H1 (cell line): ENCODE measurements at regions not wholly inside any gene's neighbourhood (a gene's known extent, or its start where the extent isn't known, plus 50 kb on each side); places are given as distances from the start of the nearest gene placed in this dataset.

Experiments
- CTCF ChIA-PET: fragments of 300-600 bp; sonication (Branson Sonifier 250); formaldehyde crosslinking; loops from one replicate; lab custom pipeline; 2021; ENCODE audit not compliant: partially characterized antibody; lab: Charles Lee
- POLR2A ChIA-PET: fragments of 300-600 bp; sonication (Branson Sonifier 250); formaldehyde crosslinking; loops from one replicate; lab custom pipeline; 2021; ENCODE audit warnings: inconsistent platforms; ENCODE audit not compliant: partially characterized antibody; lab: Charles Lee
- DNase-seq, 2 experiments: peaks; one replicate each; pipeline versions ENCODE4 v3.0.0 to v3.0.0-alpha.2; 2010 to 2022; ENCODE audit warnings: low spot score in 2 of 2, low read depth in 1 of 2, mixed read lengths in 1 of 2
- FAIRE-seq: peaks from 2 replicates; lab custom pipeline; 2011; peaks lifted over from hg19 to GRCh38; lab: Jason Lieb, UNC
- H2AFZ ChIP-seq: 2 replicates; pipeline ENCODE4 v1.8.1; 2012; ENCODE audit warnings: low read length, inconsistent platforms
- H2AK5ac ChIP-seq: 2 replicates; pipeline ENCODE4 v1.6.1; 2013; ENCODE audit warnings: low read depth, low read length
- H2BK120ac ChIP-seq: replicated peaks from 2 replicates; pipeline ENCODE3; 2013; ENCODE audit warnings: low read depth, low read length, inconsistent platforms
- H2BK12ac ChIP-seq: 2 replicates; pipeline ENCODE4 v1.6.1; 2013; ENCODE audit warnings: low read depth, low read length
- H2BK15ac ChIP-seq: 2 replicates; pipeline ENCODE4 v1.6.1; 2013; ENCODE audit warnings: low read length
- H2BK20ac ChIP-seq: 2 replicates; pipeline ENCODE4 v1.6.1; 2013; ENCODE audit warnings: low read length
- H2BK5ac ChIP-seq: 2 replicates; pipeline ENCODE4 v1.6.1; 2013; ENCODE audit warnings: low read depth, low read length
- H3K14ac ChIP-seq: 2 replicates; pipeline ENCODE4 v1.6.1; 2013; ENCODE audit warnings: inconsistent platforms; ENCODE audit not compliant: insufficient read length
- H3K18ac ChIP-seq: 2 replicates; pipeline ENCODE4 v1.6.1; 2013; ENCODE audit warnings: low read length; ENCODE audit errors: extremely low read depth
- H3K23ac ChIP-seq: 2 replicates; pipeline ENCODE4 v1.6.1; 2013; ENCODE audit warnings: inconsistent platforms; ENCODE audit not compliant: insufficient read length
- H3K23me2 ChIP-seq: 2 replicates; pipeline ENCODE4 v1.6.1; 2013; ENCODE audit warnings: low read depth, low read length
- H3K27ac ChIP-seq: 2 replicates; pipeline ENCODE4 v1.6.1; 2011; ENCODE audit warnings: low read depth, low read length, inconsistent platforms
- H3K27me3 ChIP-seq, 4 experiments: replicated peaks in 1 of 4; 1 replicate in 1 of 4; 2 replicates in 3 of 4; pipeline versions ENCODE4 v1.6.1 to v1.8.1; 2011 to 2013; ENCODE audit warnings: low read length in 3 of 4, mild to moderate bottlenecking in 3 of 4, inconsistent platforms in 2 of 4, mixed read lengths in 2 of 4, moderate library complexity in 1 of 4; ENCODE audit not compliant: control insufficient read depth in 3 of 4, insufficient read depth in 3 of 4; ENCODE audit errors: extremely low read depth in 1 of 4
- H3K36me3 ChIP-seq, 4 experiments: 2 replicates each; pipeline versions ENCODE4 v1.6.1 to v1.8.1; 2011 to 2013; ENCODE audit warnings: mild to moderate bottlenecking in 4 of 4, low read length in 3 of 4, moderate library complexity in 2 of 4, control low read depth in 1 of 4, inconsistent platforms in 1 of 4; ENCODE audit not compliant: insufficient read depth in 4 of 4, control insufficient read depth in 2 of 4
- H3K4ac ChIP-seq: replicated peaks from 2 replicates; pipeline ENCODE3; 2013; ENCODE audit warnings: low read length, low read depth, mixed read lengths, inconsistent platforms; ENCODE audit not compliant: insufficient read length
- H3K4me1 ChIP-seq, 4 experiments: replicated peaks in 1 of 4; 1 replicate in 1 of 4; 2 replicates in 3 of 4; pipeline versions ENCODE4 v1.6.1 to v1.8.1; 2011 to 2013; ENCODE audit warnings: low read length in 3 of 4, inconsistent platforms in 2 of 4, mixed read lengths in 1 of 4; ENCODE audit not compliant: insufficient read depth in 4 of 4, control insufficient read depth in 3 of 4
- H3K4me2 ChIP-seq, 2 experiments: 2 replicates each; pipeline versions ENCODE4 v1.6.1 to v1.8.1; 2011 to 2013; ENCODE audit warnings: low read depth in 2 of 2, low read length in 2 of 2, control low read depth in 1 of 2, inconsistent platforms in 1 of 2, mild to moderate bottlenecking in 1 of 2; ENCODE audit not compliant: insufficient read depth in 1 of 2
- H3K4me3 ChIP-seq, 4 experiments: fragments of 200-600, 300-600 bp in 1 of 4; sonication (generic), shearing (Covaris generic), sonication (Bioruptor Twin) in 1 of 4; 2 replicates each; pipeline versions ENCODE4 v1.5.1 to v1.8.1; 2011 to 2016; ENCODE audit warnings: low read length in 4 of 4, low read depth in 3 of 4, control low read depth in 2 of 4, inconsistent platforms in 2 of 4, mild to moderate bottlenecking in 2 of 4, mixed read lengths in 1 of 4, moderate library complexity in 1 of 4; ENCODE audit not compliant: insufficient read depth in 2 of 4; ENCODE audit errors: extremely low read depth in 1 of 4
- H3K56ac ChIP-seq: replicated peaks from 2 replicates; pipeline ENCODE3; 2013; ENCODE audit warnings: low read depth, mild to moderate bottlenecking, mixed read lengths, low read length, inconsistent platforms; ENCODE audit not compliant: insufficient read length
- H3K79me1 ChIP-seq: 2 replicates; pipeline ENCODE4 v1.6.1; 2013; ENCODE audit warnings: low read depth, low read length, control low read depth
- H3K79me2 ChIP-seq, 2 experiments: 2 replicates each; pipeline versions ENCODE4 v1.6.1 to v1.8.1; 2012 to 2013; ENCODE audit warnings: low read length in 2 of 2, mild to moderate bottlenecking in 2 of 2, inconsistent platforms in 1 of 2; ENCODE audit not compliant: insufficient read depth in 2 of 2, control insufficient read depth in 1 of 2
- H3K9ac ChIP-seq, 4 experiments: replicated peaks in 1 of 4; 1 replicate in 1 of 4; 2 replicates in 3 of 4; pipeline versions ENCODE4 v1.6.1 to v1.8.1; 2011 to 2013; ENCODE audit warnings: low read depth in 3 of 4, low read length in 3 of 4, control low read depth in 2 of 4, mild to moderate bottlenecking in 2 of 4, moderate library complexity in 2 of 4, inconsistent platforms in 1 of 4; ENCODE audit errors: extremely low read depth in 1 of 4
- H3K9me3 ChIP-seq, 2 experiments: 2 replicates each; pipeline versions ENCODE4 v1.6.1 to v1.8.1; 2012 to 2013; ENCODE audit warnings: mild to moderate bottlenecking in 2 of 2, moderate library complexity in 2 of 2, control low read depth in 1 of 2, inconsistent platforms in 1 of 2, low read depth in 1 of 2, low read length in 1 of 2, mixed read lengths in 1 of 2; ENCODE audit not compliant: insufficient read depth in 2 of 2
- H4K20me1 ChIP-seq, 2 experiments: replicated peaks in 1 of 2; 2 replicates each; pipeline versions ENCODE3 to v1.8.1; 2011 to 2013; ENCODE audit warnings: inconsistent platforms in 2 of 2, low read length in 2 of 2, mild to moderate bottlenecking in 1 of 2; ENCODE audit not compliant: insufficient read depth in 2 of 2, control insufficient read depth in 1 of 2
- H4K5ac ChIP-seq: 2 replicates; pipeline ENCODE4 v1.6.1; 2013; ENCODE audit warnings: low read length, low read depth, mixed read lengths, inconsistent platforms; ENCODE audit not compliant: insufficient read length
- H4K8ac ChIP-seq: 2 replicates; pipeline ENCODE4 v1.8.0; 2013; ENCODE audit warnings: mild to moderate bottlenecking, moderate library complexity, low read length, inconsistent platforms; ENCODE audit not compliant: insufficient read depth; ENCODE audit errors: extremely low read depth
- H4K91ac ChIP-seq: replicated peaks from 2 replicates; pipeline ENCODE3; 2013; ENCODE audit warnings: low read length, mixed read lengths, inconsistent platforms; ENCODE audit not compliant: insufficient read length
- CHD2 ChIP-seq: IDR thresholded peaks from 2 replicates; pipeline ENCODE4 v1.6.1; 2012; ENCODE audit warnings: low read length, improper control_type of control experiment
- CREB1 ChIP-seq: IDR thresholded peaks from 2 replicates; pipeline ENCODE4 v1.6.1; 2012; ENCODE audit warnings: inconsistent platforms
- EP300 ChIP-seq, 2 experiments: IDR thresholded peaks; 1 replicate in 1 of 2; 2 replicates in 1 of 2; pipeline ENCODE4 v1.6.1; 2011 to 2012; ENCODE audit warnings: low read depth in 2 of 2, low read length in 2 of 2, mild to moderate bottlenecking in 2 of 2, borderline replicate concordance in 1 of 2, inconsistent platforms in 1 of 2, moderate library complexity in 1 of 2
- KDM4A ChIP-seq: IDR thresholded peaks from one replicate; pipeline ENCODE4 v1.7.1; 2012; ENCODE audit warnings: low read depth, mild to moderate bottlenecking, moderate library complexity, low read length, inconsistent platforms; ENCODE audit not compliant: severe bottlenecking
- POLR2A ChIP-seq, 2 experiments: IDR thresholded peaks; 1 replicate in 1 of 2; 2 replicates in 1 of 2; pipeline ENCODE4 v1.6.1; 2011; ENCODE audit warnings: low read depth in 2 of 2, low read length in 2 of 2, mild to moderate bottlenecking in 2 of 2; ENCODE audit errors: control extremely low read depth in 1 of 2
- RXRA ChIP-seq: IDR thresholded peaks from 2 replicates; pipeline ENCODE4 v1.6.1; 2011; ENCODE audit warnings: low read depth, mild to moderate bottlenecking, low read length, moderate library complexity; ENCODE audit not compliant: insufficient read depth
- SAP30 ChIP-seq: fragments of 300-600 bp; sonication (generic); IDR thresholded peaks from 2 replicates; pipeline ENCODE4 v1.7.1; 2012; ENCODE audit warnings: low read length, moderate library complexity, mild to moderate bottlenecking, inconsistent platforms; ENCODE audit not compliant: insufficient read depth, insufficient replicate concordance
- SP4 ChIP-seq: IDR thresholded peaks from 2 replicates; pipeline ENCODE4 v1.6.1; 2012; ENCODE audit warnings: low read length, inconsistent platforms
- TAF1 ChIP-seq: IDR thresholded peaks from 2 replicates; pipeline ENCODE4 v1.6.1; 2011; ENCODE audit warnings: mild to moderate bottlenecking, low read depth, low read length
- ZNF274 ChIP-seq: IDR thresholded peaks from 2 replicates; pipeline ENCODE4 v1.7.0; 2012; ENCODE audit warnings: low read length, borderline replicate concordance; ENCODE audit errors: extremely low read depth
- WGBS, 2 experiments: shearing (Covaris generic) in 1 of 2; methylation state at CpG; one replicate each; pipeline versions ENCODE4 v1.1.6 to v1.1.7; 2013 to 2015; ENCODE audit warnings: low lambda C conversion rate in 2 of 2, mixed read lengths in 2 of 2, inconsistent platforms in 1 of 2, low coverage in 1 of 2, missing lambda C conversion rate in 1 of 2; ENCODE audit not compliant: insufficient replicate concordance in 2 of 2, insufficient coverage in 1 of 2, insufficient read length in 1 of 2; ENCODE audit errors: extremely low coverage in 1 of 2, missing lambda C conversion rate in 1 of 2; 5-methylcytosine and 5-hydroxymethylcytosine counted together

DNA sequence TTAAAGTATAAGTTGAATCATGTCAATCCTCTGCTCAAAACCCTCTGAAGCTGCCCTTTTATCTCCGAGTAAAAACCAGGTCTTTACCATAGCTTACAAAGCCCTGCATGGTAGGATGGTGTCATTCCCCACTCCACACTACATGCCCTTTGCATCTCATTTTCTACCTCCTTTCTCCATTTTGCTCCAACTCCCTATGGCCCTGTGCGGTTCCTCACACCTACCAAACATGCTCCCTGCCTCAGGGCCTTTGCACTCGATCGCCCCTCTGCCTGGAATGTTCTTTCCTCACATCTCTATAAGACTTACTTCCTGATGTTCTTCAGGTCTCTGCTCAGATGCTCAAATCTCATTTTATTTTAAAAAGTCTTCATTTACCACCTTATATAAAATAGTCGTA is 80.7 kb downstream of the MYL12B start:
- no peak overlapping the region for H3K56ac ChIP-seq
- CTCF ChIA-PET: no interaction called here

More for the DNA sequence above, 80.7 kb downstream of the MYL12B start:
- Histone ChIP-seq H3K36me3 (no peaks in the 10 kb centered on the region), H3K23ac (no peak overlapping the region), H3K27me3 (no peaks in the 10 kb centered on the region), H3K4me1 (no peaks in the 10 kb centered on the region; a peak in 2 of 7 replicates), H2AFZ (no peak overlapping the region), H2BK20ac (0 out of 2 replicates have a peak overlapping the region, but pooled peaks have one; percentile 49), H4K5ac (no peak overlapping the region), H4K91ac (no peak overlapping the region), H2BK120ac (no peak overlapping the region), H3K4me3 (no peak overlapping the region), H3K4me2 (no peak overlapping the region), H4K8ac (no peak overlapping the region), H2AK5ac (no peak overlapping the region), H3K27ac (no peak overlapping the region), H3K9ac (no peak overlapping the region), H2BK5ac (peak overlapping the region; percentile 60; the same call in 1 of the 2 replicates), H2BK12ac (0 out of 2 replicates have a peak overlapping the region, but pooled peaks have one; percentile 41), H3K9me3 (0 out of 4 replicates have a peak, but pooled peaks cover 0 to 5% of the 10 kb centered on the region in 2 experiments), H3K4ac (no peak overlapping the region), H2BK15ac (no peak overlapping the region), H4K20me1 (no peaks in the 10 kb centered on the region), H3K14ac (no peak overlapping the region), H3K23me2 (no peaks in the 10 kb centered on the region; the same call in 1 of the 2 replicates), H3K79me2 (no peaks in the 10 kb centered on the region), H3K79me1 (no peaks in the 10 kb centered on the region), H3K18ac (no peak overlapping the region)
- WGBS, 2 experiments: 96% methylated on average over 5 of the region's 5 CpGs; no CpG with 5 or more reads in 1 of the 2 experiments
- POLR2A ChIA-PET: no interaction called here
- TF ChIP-seq TAF1 (no peak), POLR2A (IDR thresholded peaks at IDR 0.05; ENCODE audit: control extremely low read depth in 1 of 2, low read depth in 2 of 2, low read length in 2 of 2) (no peak), KDM4A (no peak), CHD2 (no peak), CREB1 (no peak), SAP30 (no peak), RXRA (no peak), ZNF274 (no peak), SP4 (no peak), EP300 (IDR thresholded peaks at IDR 0.05; ENCODE audit: borderline replicate concordance in 1 of 2, low read depth in 2 of 2, low read length in 2 of 2) (no peak)
- DNase-seq (no peak), FAIRE-seq (no peak)
